SW 1271 (cell line): ENCODE measurements at regions not wholly inside any gene's neighbourhood (a gene's known extent, or its start where the extent isn't known, plus 50 kb on each side); places are given as distances from the start of the nearest gene placed in this dataset.
"Not testable (repeated sequence)": the region's sequence is repeated elsewhere in the genome, so short reads cannot be mapped to it uniquely, and the experiment has no call there.

Experiments
- DNase-seq, 2 experiments: peaks; one replicate each; lab custom pipeline; 2025; lab: John Stamatoyannopoulos, UW

DNA sequence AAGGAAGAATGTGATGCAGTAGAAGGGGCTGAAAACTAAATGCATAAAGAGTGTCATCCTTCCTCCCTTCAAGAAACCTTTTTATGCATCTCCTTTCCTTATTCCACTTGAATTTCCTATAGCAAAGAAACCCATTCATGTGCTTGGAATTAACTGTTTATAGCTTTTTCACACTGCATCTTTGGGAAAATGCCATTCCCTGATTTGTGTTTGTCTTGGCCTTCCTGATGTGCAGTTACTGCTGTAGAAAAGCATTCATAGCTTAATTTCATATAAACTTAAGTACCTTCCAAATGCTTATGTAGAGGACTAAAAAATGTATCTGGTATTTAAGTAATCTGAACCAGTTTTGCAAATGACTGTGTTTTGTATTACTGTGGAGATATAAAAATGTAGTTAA lies 61.8 kb downstream of the SDR9C7 start:
- DNase-seq, result no peak

DNA sequence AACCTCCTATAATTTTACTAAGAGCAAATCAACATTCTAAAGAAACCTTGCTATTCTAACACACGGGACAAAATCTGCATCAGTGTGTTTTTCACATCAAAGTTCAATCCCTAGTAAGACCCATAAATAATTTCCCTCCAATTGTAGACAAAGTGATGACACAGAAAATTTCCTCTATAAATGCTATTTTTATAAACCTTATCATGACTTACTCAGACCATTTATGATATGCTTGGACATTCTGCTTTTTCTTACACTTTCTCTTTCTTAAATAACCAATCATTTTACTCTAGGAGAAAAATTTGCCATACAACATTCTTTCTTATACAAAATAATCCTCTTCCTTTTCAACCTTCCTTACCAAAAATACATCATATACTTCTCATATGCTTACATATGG lies 67.0 kb downstream of the SDR9C7 start:
- no peak for DNase-seq

DNA sequence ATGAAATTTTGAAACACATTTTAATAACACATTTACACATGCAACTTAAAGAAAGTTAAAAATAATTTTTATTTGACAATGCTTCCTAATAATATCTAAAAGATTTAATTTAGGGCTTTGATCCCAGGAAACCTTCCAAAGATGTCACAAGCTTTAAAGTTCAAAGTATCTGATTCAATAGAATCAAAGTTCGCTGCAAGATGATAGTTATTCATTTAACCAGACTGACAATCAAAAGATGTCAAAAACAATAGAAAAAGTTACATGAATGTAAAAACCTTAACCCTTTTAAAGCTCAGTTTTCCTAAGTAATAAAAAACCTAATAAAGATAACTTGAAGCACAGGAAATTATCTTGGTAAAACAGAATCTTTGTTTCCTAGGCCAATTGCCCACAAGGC lies 67.7 kb downstream of the SDR9C7 start:
- DNase-seq, result no peak

DNA sequence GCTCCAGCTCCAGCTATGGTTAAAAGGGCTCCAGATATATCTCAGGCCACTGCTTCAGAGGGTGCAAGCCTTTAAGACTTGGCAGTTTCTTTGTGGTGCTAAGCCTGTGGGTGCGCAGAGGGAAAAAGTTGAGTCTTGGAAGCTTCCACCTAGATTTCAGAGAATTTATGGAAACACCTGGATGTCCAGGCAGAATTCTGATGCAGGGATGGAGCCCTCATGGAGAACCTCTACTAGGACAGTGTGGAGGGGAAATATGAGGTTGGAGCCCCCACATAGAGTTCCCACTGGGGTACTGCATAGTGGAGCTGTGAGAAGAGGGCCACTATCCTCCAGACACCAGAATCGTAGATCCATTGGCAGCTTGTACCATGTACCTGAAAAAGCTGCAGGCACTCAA lies 69.9 kb downstream of the SDR9C7 start:
- no peak for DNase-seq

DNA sequence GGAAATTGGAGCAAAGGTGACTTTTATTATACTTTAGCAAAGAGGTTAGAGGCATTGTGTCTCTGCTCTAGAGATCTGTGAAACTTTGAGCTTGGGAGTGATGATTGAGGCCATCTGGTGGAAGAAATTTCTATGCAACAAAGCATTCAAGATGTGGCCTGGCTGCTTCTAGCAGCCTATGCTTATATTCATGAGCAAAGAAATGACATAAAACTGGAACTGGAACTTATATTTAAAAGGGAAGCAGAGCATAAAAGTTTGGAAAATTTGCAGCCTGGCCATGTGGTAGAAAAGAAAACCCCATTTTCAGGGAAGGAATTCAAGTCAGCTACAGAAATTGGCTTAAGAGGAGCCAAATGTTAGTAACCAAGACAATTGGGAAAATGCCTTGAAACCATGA lies 70.4 kb downstream of the SDR9C7 start:
- no peak for DNase-seq

DNA sequence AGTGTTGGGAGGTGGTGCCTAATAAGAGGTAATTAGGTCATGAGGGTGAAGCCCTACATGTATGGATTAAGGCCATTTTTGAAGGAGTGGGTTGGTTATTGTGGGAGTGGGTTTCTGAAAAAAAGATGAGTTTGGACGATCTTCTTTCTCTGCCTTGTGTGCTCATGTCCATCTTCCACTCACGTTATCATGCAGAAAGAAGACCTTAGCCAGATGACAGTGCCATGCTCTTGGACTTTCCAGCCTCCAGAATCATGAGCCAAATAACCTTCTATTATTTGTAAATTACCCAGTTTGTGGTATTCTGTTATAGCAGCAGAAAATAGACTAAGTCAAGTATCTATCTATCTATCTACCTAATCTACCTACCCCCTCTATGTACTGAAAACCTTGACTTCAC lies 71.9 kb downstream of the SDR9C7 start:
- DNase-seq, result no peak

DNA sequence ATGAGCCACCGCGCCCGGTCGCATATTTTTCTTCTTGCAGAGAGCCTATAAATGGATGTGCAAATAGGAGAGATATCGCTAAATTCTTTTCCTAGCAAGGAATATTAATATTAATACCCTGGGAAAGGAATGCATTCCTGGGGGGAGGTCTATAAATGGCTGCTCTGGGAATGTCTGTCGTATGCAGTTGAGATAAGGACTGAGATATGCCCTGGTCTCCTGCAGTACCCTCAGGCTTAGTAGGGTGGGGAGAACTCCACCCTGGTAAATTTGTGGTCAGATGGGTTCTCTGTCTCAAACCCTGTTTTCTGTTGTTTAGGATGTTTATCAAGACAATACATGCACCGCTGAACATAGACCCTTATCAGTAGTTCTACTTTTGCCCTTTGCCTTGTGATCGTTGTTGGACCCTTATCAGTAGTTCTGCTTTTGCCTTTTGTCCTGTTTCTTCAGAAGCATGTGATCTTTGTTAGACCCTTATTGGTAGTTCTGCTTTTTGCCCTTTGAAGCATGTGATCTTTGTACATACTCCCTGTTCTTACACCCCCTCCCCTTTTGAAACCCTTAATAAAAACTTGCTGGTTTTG lies 80.7 kb downstream of the SDR9C7 start:
- not testable (repeated sequence) for DNase-seq

DNA sequence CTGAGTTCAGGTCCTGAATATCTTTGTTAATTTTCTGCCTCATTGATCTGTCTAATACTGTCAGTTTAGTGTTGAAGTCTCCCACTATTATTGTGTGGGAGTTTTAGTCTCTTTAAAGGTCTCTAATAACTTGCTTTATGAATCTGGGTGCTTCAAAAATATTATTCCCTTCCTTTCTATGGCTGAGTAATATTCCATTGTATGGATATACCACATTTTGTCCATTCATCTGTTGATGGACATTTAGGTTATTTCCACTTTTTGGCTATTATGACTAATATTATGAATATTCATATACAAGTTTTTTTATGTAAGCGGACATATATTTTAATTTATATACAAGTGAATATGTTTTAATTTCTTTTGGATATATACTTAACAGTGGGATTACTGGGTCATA lies 82.7 kb downstream of the SDR9C7 start:
- DNase-seq, result no peak

DNA sequence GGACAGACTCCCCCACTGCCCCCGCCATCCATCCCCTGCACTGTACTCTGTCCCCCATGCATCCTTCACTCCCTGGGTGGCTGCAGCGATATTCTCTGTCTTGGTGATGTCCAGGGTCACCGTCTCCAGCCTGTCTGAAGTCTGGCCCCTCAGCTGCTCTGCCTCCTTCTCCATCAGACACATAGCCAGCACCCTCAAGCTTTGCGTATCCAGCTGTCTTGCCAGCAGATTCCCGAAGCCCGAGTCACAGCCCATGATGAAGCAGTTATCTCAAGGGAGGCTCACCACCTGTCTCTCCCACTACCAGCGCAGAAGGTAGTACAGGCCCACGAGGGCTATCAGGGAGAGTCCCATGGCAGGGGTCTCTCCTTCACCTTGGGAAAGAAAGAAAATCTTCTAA lies 77.8 kb downstream of the HSD17B6 start:
- DNase-seq, result no peak

DNA sequence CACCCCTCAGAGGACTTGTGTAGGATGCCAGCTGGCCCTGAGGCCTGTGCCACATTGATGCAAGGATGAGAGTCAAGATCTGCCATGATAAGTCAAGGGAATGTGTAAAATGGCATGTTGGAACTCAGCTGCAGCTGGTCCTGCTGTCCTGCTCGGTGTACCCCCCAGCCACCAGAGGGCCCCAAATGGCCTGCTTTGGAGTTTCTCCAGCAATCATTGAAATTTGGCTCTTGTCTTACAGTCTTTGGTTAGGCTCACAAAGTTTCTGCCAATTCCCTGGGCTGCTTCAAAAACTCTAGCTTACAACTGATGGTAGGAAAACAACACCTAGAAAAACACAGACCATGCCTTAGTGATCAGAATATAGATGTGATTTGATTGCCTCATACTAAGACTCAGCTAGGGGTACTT lies 76.8 kb downstream of the HSD17B6 start:
- DNase-seq, result peak in 1 of 2 experiments; percentile 45

DNA sequence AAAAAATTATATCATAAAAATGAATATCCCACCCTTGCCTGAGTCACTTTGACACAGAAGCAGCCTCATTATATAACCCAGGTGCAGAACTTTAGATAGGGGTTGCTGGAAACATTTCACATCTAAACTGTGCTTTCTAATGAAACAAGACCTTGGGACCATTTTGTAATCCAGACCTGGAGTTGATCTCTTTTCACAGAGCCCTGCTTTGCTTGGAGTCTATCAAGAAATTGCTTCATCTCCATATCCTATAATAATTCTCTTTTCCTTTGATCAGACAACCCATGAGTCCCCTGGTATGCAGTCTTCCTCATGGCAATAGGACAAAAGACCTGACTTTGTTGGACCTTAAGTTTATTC lies 76.3 kb downstream of the HSD17B6 start:
- no peak for DNase-seq

DNA sequence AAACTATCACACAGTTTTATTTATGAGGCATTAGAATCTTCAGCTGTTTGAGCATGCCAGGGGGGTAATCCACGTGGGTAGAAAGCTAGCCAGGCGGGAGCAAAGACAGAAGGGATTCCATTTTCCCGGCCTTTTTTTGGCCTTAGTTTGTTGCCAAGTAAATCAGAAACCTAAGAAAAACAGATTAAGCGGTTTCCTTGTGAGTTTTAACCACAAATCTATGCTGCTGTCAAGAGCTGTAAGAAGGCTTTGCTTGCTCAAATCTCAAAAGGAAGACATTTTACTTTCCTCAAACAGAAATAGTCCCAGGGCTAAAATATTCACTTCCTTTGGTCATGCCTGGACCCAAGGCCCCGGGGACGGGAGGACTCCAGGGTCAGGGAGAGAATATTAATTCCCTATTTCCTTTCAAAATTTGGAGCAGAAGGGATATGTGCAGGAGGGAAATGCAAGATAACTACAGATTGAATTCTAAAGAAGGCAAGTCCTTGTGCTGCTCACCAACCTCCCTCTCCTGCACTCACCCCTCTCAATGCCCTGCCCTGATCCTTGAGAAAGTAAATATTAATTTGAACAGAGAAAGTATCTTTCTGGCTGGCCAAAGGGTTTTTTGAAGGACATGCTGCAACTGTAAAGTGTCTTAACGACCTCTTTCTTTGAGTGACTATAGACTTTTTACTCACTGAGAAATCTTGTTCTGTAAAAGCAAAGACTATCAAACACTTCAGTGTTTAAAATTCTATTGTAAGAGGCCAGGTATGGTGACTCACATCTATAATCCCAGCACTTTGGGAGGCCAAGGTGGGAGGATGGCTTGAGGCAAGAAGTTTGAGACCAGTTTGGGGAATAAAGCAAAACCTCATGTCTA lies 75.7 kb downstream of the HSD17B6 start:
- DNase-seq, result no peak
